Smooth muscle cell (in vitro differentiated cells): ENCODE measurements at regions not wholly inside any gene's neighbourhood (a gene's known extent, or its start where the extent isn't known, plus 50 kb on each side); places are given as distances from the start of the nearest gene placed in this dataset.

Experiments
- DNase-seq: peaks from one replicate; lab custom pipeline; 2025; ENCODE audit not compliant: unreplicated experiment; lab: John Stamatoyannopoulos, UW
- H2AFZ ChIP-seq: fragments of 200-600 bp; sonication (generic); 2 replicates; pipeline ENCODE4 v1.6.0; 2016; ENCODE audit warnings: antibody characterized with exemption, low read depth, mild to moderate bottlenecking
- H3F3A ChIP-seq: fragments of 200-600 bp; sonication (generic); 2 replicates; pipeline ENCODE4 v1.6.0; 2017; ENCODE audit warnings: antibody characterized with exemption, low read depth
- H3K27ac ChIP-seq: fragments of 200-600 bp; sonication (generic); 2 replicates; pipeline ENCODE4 v1.5.1; 2016; ENCODE audit warnings: low read depth, mild to moderate bottlenecking
- H3K27me3 ChIP-seq: fragments of 200-600 bp; sonication (generic); 2 replicates; pipeline ENCODE4 v1.6.1; 2016; ENCODE audit warnings: low read depth, mild to moderate bottlenecking
- H3K36me3 ChIP-seq: fragments of 200-600 bp; sonication (generic); 2 replicates; pipeline ENCODE4 v1.5.1; 2016; ENCODE audit warnings: low read depth
- H3K4me1 ChIP-seq: fragments of 200-600 bp; sonication (generic); 2 replicates; pipeline ENCODE4 v1.5.1; 2016; ENCODE audit warnings: low read depth
- H3K4me2 ChIP-seq: fragments of 200-600 bp; sonication (generic); 2 replicates; pipeline ENCODE4 v1.6.0; 2016; ENCODE audit warnings: mild to moderate bottlenecking
- H3K4me3 ChIP-seq: fragments of 200-600 bp; sonication (generic); 2 replicates; pipeline ENCODE4 v1.5.1; 2016; ENCODE audit warnings: mild to moderate bottlenecking
- H3K79me2 ChIP-seq: fragments of 200-600 bp; sonication (generic); 2 replicates; pipeline ENCODE4 v1.6.0; 2016; ENCODE audit warnings: low read depth, mild to moderate bottlenecking
- H3K9ac ChIP-seq: fragments of 200-600 bp; sonication (generic); 2 replicates; pipeline ENCODE4 v1.6.0; 2016; ENCODE audit warnings: low read depth
- H3K9me3 ChIP-seq: fragments of 200-600 bp; sonication (generic); replicated peaks from 2 replicates; pipeline ENCODE4 v1.5.1; 2016; ENCODE audit warnings: low read depth
- H4K20me1 ChIP-seq: fragments of 200-600 bp; sonication (generic); 2 replicates; pipeline ENCODE4 v1.6.0; 2016; ENCODE audit warnings: low read depth
- WGBS: methylation state at CpG from one replicate; pipeline ENCODE4 v1.1.7; 2016; ENCODE audit warnings: low lambda C conversion rate; 5-methylcytosine and 5-hydroxymethylcytosine counted together
- TF ChIP-seq, protein P1 (sequence below): fragments of 200-600 bp; sonication (generic); IDR thresholded peaks from 2 replicates; pipeline ENCODE4 v1.5.1; 2017; ENCODE audit warnings: borderline replicate concordance, mild to moderate bottlenecking, antibody characterized with exemption; ENCODE audit not compliant: insufficient read depth, poor library complexity, severe bottlenecking

DNA sequence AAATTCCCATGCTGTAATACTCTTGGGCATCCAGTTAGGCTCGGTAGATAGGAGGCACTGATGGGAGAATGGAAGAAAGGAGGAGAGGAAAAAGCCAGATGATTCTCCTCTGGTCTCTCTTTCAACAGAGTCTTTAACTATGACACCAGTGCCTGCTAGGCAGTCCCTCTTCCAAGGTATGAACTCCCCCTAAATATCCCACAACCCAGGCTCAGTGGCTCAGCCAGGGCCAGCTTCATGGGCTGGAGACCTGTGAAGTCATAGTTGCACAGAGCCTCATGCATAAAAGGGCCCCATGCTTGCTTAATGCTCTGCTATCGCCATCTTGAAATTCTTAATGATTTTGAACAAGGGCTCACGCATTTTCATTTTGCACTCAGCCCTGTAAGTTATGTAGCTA, 869.2 kb upstream of the GCFC2 start:
- 61% methylated on average over 3 of the region's 3 CpGs for WGBS
- no peak overlapping the region for H3K4me2 ChIP-seq

DNA sequence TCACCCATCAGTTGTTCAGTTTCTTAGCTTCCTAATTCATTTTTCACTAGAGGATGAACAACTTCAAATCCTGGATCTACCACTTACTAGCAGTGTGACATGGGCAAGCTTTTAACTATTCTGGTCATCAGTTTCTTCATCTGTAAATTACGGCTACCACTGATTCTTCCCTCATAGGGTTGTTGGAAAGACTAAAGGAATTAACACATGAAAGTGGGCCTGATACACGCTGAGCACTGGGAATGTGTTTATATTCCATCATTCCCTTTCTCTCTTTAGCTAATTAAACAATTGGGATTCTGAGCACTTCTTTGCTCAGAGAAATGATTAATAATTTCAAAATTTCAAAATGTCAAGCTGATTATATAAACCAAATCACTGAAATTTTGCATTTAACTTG, 862.3 kb upstream of the GCFC2 start:
- Histone ChIP-seq H3K27ac (no peak overlapping the region), H3K9me3 (no peaks in the 10 kb centered on the region), H3K27me3 (peaks cover 6% of the 10 kb centered on the region), H3K79me2 (no peaks in the 10 kb centered on the region), H3K4me3 (no peak overlapping the region), H3K4me2 (no peak overlapping the region), H2AFZ (no peak overlapping the region), H3K36me3 (no peaks in the 10 kb centered on the region), H3K9ac (no peak overlapping the region), H3F3A (no peaks in the 10 kb centered on the region), H3K4me1 (no peaks in the 10 kb centered on the region), H4K20me1 (no peaks in the 10 kb centered on the region)
- no peak for DNase-seq
- TF ChIP-seq, protein P1, sequence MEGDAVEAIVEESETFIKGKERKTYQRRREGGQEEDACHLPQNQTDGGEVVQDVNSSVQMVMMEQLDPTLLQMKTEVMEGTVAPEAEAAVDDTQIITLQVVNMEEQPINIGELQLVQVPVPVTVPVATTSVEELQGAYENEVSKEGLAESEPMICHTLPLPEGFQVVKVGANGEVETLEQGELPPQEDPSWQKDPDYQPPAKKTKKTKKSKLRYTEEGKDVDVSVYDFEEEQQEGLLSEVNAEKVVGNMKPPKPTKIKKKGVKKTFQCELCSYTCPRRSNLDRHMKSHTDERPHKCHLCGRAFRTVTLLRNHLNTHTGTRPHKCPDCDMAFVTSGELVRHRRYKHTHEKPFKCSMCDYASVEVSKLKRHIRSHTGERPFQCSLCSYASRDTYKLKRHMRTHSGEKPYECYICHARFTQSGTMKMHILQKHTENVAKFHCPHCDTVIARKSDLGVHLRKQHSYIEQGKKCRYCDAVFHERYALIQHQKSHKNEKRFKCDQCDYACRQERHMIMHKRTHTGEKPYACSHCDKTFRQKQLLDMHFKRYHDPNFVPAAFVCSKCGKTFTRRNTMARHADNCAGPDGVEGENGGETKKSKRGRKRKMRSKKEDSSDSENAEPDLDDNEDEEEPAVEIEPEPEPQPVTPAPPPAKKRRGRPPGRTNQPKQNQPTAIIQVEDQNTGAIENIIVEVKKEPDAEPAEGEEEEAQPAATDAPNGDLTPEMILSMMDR: no peak
- WGBS: 51% methylated on average over 2 of the region's 2 CpGs

More for the DNA sequence above, 869.2 kb upstream of the GCFC2 start:
- H3K27ac ChIP-seq: no peak overlapping the region
- no peak overlapping the region for H3K4me3 ChIP-seq
- no peaks in the 10 kb centered on the region for H3F3A ChIP-seq
- no peaks in the 10 kb centered on the region for H3K4me1 ChIP-seq
- TF ChIP-seq, protein P1: no peak
- peaks cover 30% of the 10 kb centered on the region for H3K27me3 ChIP-seq
- DNase-seq: no peak
- H3K36me3 ChIP-seq: no peaks in the 10 kb centered on the region
- no peaks in the 10 kb centered on the region for H3K9me3 ChIP-seq
- H4K20me1 ChIP-seq: no peaks in the 10 kb centered on the region
- no peaks in the 10 kb centered on the region for H3K79me2 ChIP-seq
- no peak overlapping the region for H3K9ac ChIP-seq
- no peak overlapping the region for H2AFZ ChIP-seq

DNA sequence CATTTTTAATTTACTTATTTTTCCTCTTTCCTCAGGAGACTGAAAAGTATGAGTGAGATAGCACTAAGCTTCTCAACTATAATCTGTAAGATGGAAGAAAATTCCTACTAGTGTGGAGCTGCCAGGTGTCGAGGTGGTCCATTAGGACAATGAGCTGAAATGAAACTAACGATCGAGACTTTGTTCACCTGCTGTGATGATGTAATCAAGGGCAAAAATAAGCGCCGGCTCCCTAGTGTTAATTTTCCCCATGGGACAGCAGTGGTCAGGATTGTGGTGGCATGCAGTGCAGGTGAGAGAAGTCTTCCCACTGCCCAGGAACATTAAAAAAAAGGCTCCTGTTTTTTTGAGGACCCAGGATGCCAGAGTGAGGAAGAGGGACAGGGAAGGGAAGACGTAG, 859.1 kb upstream of the GCFC2 start:
- H2AFZ ChIP-seq: no peak overlapping the region
- no peak overlapping the region for H3K9ac ChIP-seq
- DNase-seq: no peak
- H3F3A ChIP-seq: no peaks in the 10 kb centered on the region
- H3K79me2 ChIP-seq: no peaks in the 10 kb centered on the region
- H3K4me1 ChIP-seq: no peaks in the 10 kb centered on the region
- H4K20me1 ChIP-seq: no peaks in the 10 kb centered on the region
- no peaks in the 10 kb centered on the region for H3K36me3 ChIP-seq
- no peaks in the 10 kb centered on the region for H3K9me3 ChIP-seq
- 75% methylated on average over 6 of the region's 6 CpGs for WGBS
- no peak overlapping the region for H3K27ac ChIP-seq
- no peaks in the 10 kb centered on the region for H3K27me3 ChIP-seq
- H3K4me2 ChIP-seq: no peak overlapping the region
- TF ChIP-seq, protein P1: no peak
- H3K4me3 ChIP-seq: no peak overlapping the region

DNA sequence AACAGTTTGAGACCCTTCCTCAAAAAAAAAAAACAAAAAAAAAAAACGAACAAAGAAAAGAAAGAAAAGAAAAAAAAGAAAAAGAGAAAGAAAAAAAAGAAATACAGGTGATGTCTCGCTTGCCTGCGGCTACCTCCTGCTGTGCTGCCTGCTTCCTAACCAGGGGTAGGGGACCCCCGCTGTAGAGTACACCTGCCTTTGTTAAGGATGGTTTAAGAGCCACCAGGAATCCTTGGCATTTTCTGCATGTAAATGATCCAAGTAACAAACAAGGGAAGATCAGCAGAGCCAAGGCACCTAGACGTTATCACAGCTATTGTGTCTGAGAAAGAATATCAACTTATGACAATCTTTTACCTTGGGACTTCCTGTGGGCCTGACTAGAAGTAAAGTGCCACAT, 856.8 kb upstream of the GCFC2 start:
- Histone ChIP-seq H3K36me3 (no peaks in the 10 kb centered on the region), H3K4me3 (no peak overlapping the region), H3F3A (no peaks in the 10 kb centered on the region), H3K9me3 (no peaks in the 10 kb centered on the region), H4K20me1 (no peaks in the 10 kb centered on the region), H3K79me2 (no peaks in the 10 kb centered on the region), H2AFZ (no peak overlapping the region), H3K4me2 (no peak overlapping the region), H3K4me1 (no peaks in the 10 kb centered on the region), H3K27ac (no peak overlapping the region), H3K9ac (no peak overlapping the region), H3K27me3 (no peaks in the 10 kb centered on the region)
- TF ChIP-seq, protein P1: no peak
- no peak for DNase-seq
- WGBS: 87% methylated on average over 5 of the region's 5 CpGs
